Lower leg skin (tissue), 3 donors: ENCODE measurements at regions not wholly inside any gene's neighbourhood (a gene's known extent, or its start where the extent isn't known, plus 50 kb on each side); places are given as distances from the start of the nearest gene placed in this dataset.

Experiments used
- POLR2A ChIP-seq, 2 donors: fragments of 450-650 bp; IDR thresholded peaks; one replicate each; pipeline ENCODE4 v1.6.1; 2016 to 2017; ENCODE audit warnings: antibody characterized with exemption in 2 of 2, mild to moderate bottlenecking in 1 of 2, moderate library complexity in 1 of 2
- TF ChIP-seq, protein P1 (sequence below), 3 donors: fragments of 450-650 bp; IDR thresholded peaks; one replicate each; pipeline ENCODE4 v1.5.1; 2016; ENCODE audit warnings: antibody characterized with exemption in 3 of 3, mild to moderate bottlenecking in 3 of 3, moderate library complexity in 2 of 3

DNA sequence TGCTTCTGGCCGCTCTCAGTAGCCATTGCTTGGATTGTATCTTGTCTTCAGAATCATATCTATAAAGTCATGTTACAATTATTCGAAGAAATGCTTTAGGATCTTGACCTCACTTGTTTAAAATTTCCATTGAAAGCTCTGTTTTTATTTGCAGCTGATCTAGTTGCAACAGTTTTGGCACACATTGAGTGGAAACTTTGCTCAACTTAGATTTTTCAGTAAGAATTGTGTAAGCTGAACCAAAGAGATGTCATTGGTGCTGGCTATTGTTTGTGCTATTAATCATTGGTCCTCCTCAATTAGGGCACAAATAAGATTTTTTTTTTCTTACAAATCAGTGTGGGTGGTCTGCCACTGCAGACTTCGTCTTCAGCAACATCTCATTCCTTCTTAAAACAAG is 649.2 kb downstream of the MMUT start:
- TF ChIP-seq, protein P1, sequence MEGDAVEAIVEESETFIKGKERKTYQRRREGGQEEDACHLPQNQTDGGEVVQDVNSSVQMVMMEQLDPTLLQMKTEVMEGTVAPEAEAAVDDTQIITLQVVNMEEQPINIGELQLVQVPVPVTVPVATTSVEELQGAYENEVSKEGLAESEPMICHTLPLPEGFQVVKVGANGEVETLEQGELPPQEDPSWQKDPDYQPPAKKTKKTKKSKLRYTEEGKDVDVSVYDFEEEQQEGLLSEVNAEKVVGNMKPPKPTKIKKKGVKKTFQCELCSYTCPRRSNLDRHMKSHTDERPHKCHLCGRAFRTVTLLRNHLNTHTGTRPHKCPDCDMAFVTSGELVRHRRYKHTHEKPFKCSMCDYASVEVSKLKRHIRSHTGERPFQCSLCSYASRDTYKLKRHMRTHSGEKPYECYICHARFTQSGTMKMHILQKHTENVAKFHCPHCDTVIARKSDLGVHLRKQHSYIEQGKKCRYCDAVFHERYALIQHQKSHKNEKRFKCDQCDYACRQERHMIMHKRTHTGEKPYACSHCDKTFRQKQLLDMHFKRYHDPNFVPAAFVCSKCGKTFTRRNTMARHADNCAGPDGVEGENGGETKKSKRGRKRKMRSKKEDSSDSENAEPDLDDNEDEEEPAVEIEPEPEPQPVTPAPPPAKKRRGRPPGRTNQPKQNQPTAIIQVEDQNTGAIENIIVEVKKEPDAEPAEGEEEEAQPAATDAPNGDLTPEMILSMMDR (IDR thresholded peaks at IDR 0.05) = no peak
- TF ChIP-seq POLR2A (IDR thresholded peaks at IDR 0.05) = no peak
